IMR-90 (cell line): ENCODE measurements at regions not wholly inside any gene's neighbourhood (a gene's known extent, or its start where the extent isn't known, plus 50 kb on each side); places are given as distances from the start of the nearest gene placed in this dataset.

ENCODE experiments used
- CTCF ChIP-seq: conservative IDR thresholded peaks from 2 replicates; pipeline ENCODE4 v1.5.1; 2012; ENCODE audit warnings: mild to moderate bottlenecking, low read depth, low read length, improper control_type of control experiment
- MAFK ChIP-seq: IDR thresholded peaks from 2 replicates; pipeline ENCODE4 v1.6.1; 2012; ENCODE audit warnings: low read depth, low read length, improper control_type of control experiment
- POLR2A ChIP-seq: IDR thresholded peaks from 2 replicates; pipeline ENCODE4 v1.6.1; 2012; ENCODE audit warnings: mild to moderate bottlenecking, low read depth, low read length
- TF ChIP-seq, protein P1 (sequence below): fragments of 150-350 bp; IDR thresholded peaks from 2 replicates; pipeline ENCODE4 v1.6.1; 2016; ENCODE audit warnings: low read depth, mild to moderate bottlenecking, low read length, moderate library complexity, borderline replicate concordance

DNA sequence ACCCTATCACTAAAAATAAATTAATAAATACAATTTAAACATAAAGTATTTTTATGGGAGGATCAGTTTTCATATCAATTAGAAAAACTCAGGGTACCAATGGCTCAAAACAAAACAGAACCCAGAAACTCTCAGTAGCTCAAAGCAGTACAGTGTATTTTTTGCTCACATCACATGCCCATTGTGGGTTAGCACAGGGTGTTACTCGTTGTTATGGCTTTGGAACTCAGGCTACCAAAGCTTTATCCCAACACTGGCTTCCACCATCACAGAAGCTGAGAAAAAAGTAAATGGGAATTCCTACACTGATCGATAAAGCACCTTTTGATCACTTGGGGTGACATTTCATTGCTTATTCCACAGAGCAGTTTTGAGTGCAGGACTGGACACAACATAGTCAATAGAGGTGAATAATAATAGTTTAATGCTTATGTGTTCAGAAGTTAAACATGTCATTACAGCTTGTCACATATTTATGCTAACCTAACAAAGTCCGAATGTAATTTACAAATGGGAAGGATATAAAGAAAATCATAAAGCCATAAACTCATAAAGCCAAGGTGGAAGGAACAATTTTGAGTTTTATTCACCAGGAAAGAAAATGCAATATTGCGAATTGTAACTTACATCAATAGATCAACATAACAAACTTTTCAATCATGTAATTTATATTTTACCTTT, 484.5 kb upstream of the TMPRSS15 start:
- TF ChIP-seq, protein P1, sequence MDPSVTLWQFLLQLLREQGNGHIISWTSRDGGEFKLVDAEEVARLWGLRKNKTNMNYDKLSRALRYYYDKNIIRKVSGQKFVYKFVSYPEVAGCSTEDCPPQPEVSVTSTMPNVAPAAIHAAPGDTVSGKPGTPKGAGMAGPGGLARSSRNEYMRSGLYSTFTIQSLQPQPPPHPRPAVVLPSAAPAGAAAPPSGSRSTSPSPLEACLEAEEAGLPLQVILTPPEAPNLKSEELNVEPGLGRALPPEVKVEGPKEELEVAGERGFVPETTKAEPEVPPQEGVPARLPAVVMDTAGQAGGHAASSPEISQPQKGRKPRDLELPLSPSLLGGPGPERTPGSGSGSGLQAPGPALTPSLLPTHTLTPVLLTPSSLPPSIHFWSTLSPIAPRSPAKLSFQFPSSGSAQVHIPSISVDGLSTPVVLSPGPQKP, result no peak
- TF ChIP-seq MAFK (no peak), POLR2A (no peak), CTCF (no peak)
